ENCODE measurements at regions not wholly inside any gene's neighbourhood (a gene's known extent, or its start where the extent isn't known, plus 50 kb on each side); places are given as distances from the start of the nearest gene placed in this dataset.

GRCh38 chr10:111459967-111460366 lies 383.1 kb downstream of the ADRA2A start:
- no peaks in the 10 kb centered on the region for H3K27me3 Mint-ChIP-seq
- no peak overlapping the region for H3K4me3 Mint-ChIP-seq
- no peak overlapping the region for H3K27ac Mint-ChIP-seq
- H3K9me3 Mint-ChIP-seq = peaks cover 2% of the 10 kb centered on the region
- DNase-seq = no peak
- ChIA-PET POLR2A (no interaction called here), CTCF (no interaction called here)
- no peaks in the 10 kb centered on the region for H3K4me1 Mint-ChIP-seq
- H3K36me3 Mint-ChIP-seq (ENCODE audit: low read depth) = no peaks in the 10 kb centered on the region

GRCh38 chr10:111472445-111472844 lies 395.6 kb downstream of the ADRA2A start:
- Mint-ChIP-seq H3K27me3 (peaks cover 2% of the 10 kb centered on the region), H3K36me3 (ENCODE audit: low read depth) (no peaks in the 10 kb centered on the region), H3K27ac (no peak overlapping the region), H3K9me3 (no peaks in the 10 kb centered on the region), H3K4me1 (no peaks in the 10 kb centered on the region), H3K4me3 (no peak overlapping the region)
- CTCF ChIA-PET = interaction anchor here (0.6 kb wide), 1 partner anchor 118 kb away, joined by 3 read pairs; no protein-coding TSS in a partner anchor
- no peak for DNase-seq
- POLR2A ChIA-PET = no interaction called here

GRCh38 chr10:111473361-111473760 lies 396.5 kb downstream of the ADRA2A start:
- Mint-ChIP-seq H3K4me3 (no peak overlapping the region), H3K36me3 (ENCODE audit: low read depth) (no peaks in the 10 kb centered on the region), H3K27ac (no peak overlapping the region), H3K9me3 (no peaks in the 10 kb centered on the region), H3K4me1 (no peaks in the 10 kb centered on the region), H3K27me3 (peaks cover 2% of the 10 kb centered on the region)
- ChIA-PET CTCF (no interaction called here), POLR2A (no interaction called here)
- no peak for DNase-seq

- Mint-ChIP-seq H3K27me3 (no peaks in the 10 kb centered on the region), H3K4me3 (no peak overlapping the region), H3K27ac (no peak overlapping the region), H3K4me1 (no peaks in the 10 kb centered on the region), H3K36me3 (ENCODE audit: low read depth) (no peaks in the 10 kb centered on the region), H3K9me3 (no peaks in the 10 kb centered on the region)
- DNase-seq = no peak
- POLR2A ChIA-PET = no interaction called here
- CTCF ChIA-PET = no interaction called here
These were observed 398.0 kb downstream of the ADRA2A start for GRCh38 chr10:111474786-111475185.

GRCh38 chr10:111475720-111476119 lies 398.9 kb downstream of the ADRA2A start:
- no peaks in the 10 kb centered on the region for H3K36me3 Mint-ChIP-seq (ENCODE audit: low read depth)
- H3K9me3 Mint-ChIP-seq = no peaks in the 10 kb centered on the region
- no peak for DNase-seq
- no peak overlapping the region for H3K4me3 Mint-ChIP-seq
- H3K27me3 Mint-ChIP-seq = no peaks in the 10 kb centered on the region
- ChIA-PET CTCF (interaction anchor here (1.4 kb wide), 1 partner anchor 9 kb away, joined by 4 read pairs; no protein-coding TSS in a partner anchor), POLR2A (no interaction called here)
- no peaks in the 10 kb centered on the region for H3K4me1 Mint-ChIP-seq
- no peak overlapping the region for H3K27ac Mint-ChIP-seq

- Mint-ChIP-seq H3K36me3 (ENCODE audit: low read depth) (no peaks in the 10 kb centered on the region), H3K9me3 (no peaks in the 10 kb centered on the region), H3K4me1 (no peaks in the 10 kb centered on the region), H3K27me3 (no peaks in the 10 kb centered on the region), H3K27ac (no peak overlapping the region), H3K4me3 (no peak overlapping the region)
- CTCF ChIA-PET = no interaction called here
- no peak for DNase-seq
- POLR2A ChIA-PET = no interaction called here
These were observed 401.8 kb downstream of the ADRA2A start for GRCh38 chr10:111478651-111479050.

GRCh38 chr10:111479966-111480365 lies 403.1 kb downstream of the ADRA2A start:
- Mint-ChIP-seq H3K9me3 (no peaks in the 10 kb centered on the region), H3K36me3 (ENCODE audit: low read depth) (no peaks in the 10 kb centered on the region), H3K4me1 (no peaks in the 10 kb centered on the region), H3K4me3 (no peak overlapping the region), H3K27me3 (no peaks in the 10 kb centered on the region), H3K27ac (no peak overlapping the region)
- DNase-seq = no peak
- CTCF ChIA-PET = no interaction called here
- POLR2A ChIA-PET = no interaction called here

GRCh38 chr10:111481261-111481826 lies 404.5 kb downstream of the ADRA2A start:
- CTCF ChIA-PET = no interaction called here

GRCh38 chr10:111481866-111482265 lies 405.0 kb downstream of the ADRA2A start:
- no peak for DNase-seq
- H3K27me3 Mint-ChIP-seq = no peaks in the 10 kb centered on the region
- no peaks in the 10 kb centered on the region for H3K4me1 Mint-ChIP-seq
- no peak overlapping the region for H3K27ac Mint-ChIP-seq
- no peaks in the 10 kb centered on the region for H3K9me3 Mint-ChIP-seq
- H3K4me3 Mint-ChIP-seq = no peak overlapping the region
- POLR2A ChIA-PET = no interaction called here
- no peaks in the 10 kb centered on the region for H3K36me3 Mint-ChIP-seq (ENCODE audit: low read depth)
- CTCF ChIA-PET = no interaction called here

More at GRCh38 chr10:111481261-111481826, 404.5 kb downstream of the ADRA2A start:
- DNase-seq = no peak
- Mint-ChIP-seq H3K4me3 (no peak overlapping the region), H3K27me3 (no peaks in the 10 kb centered on the region), H3K27ac (no peak overlapping the region), H3K4me1 (no peaks in the 10 kb centered on the region), H3K9me3 (no peaks in the 10 kb centered on the region), H3K36me3 (ENCODE audit: low read depth) (no peaks in the 10 kb centered on the region)
- POLR2A ChIA-PET = no interaction called here

GRCh38 chr10:111482621-111483216 lies 405.9 kb downstream of the ADRA2A start:
- Mint-ChIP-seq H3K27me3 (no peaks in the 10 kb centered on the region), H3K27ac (no peak overlapping the region), H3K36me3 (ENCODE audit: low read depth) (no peaks in the 10 kb centered on the region), H3K4me1 (no peaks in the 10 kb centered on the region), H3K9me3 (no peaks in the 10 kb centered on the region), H3K4me3 (no peak overlapping the region)
- POLR2A ChIA-PET = no interaction called here
- CTCF ChIA-PET = no interaction called here
- DNase-seq = no peak

GRCh38 chr10:111485767-111486166 lies 408.9 kb downstream of the ADRA2A start:
- CTCF ChIA-PET = no interaction called here
- no peak overlapping the region for H3K4me3 Mint-ChIP-seq
- H3K27me3 Mint-ChIP-seq = no peaks in the 10 kb centered on the region
- H3K27ac Mint-ChIP-seq = no peak overlapping the region
- peaks cover 19% of the 10 kb centered on the region for H3K9me3 Mint-ChIP-seq
- H3K4me1 Mint-ChIP-seq = no peaks in the 10 kb centered on the region
- H3K36me3 Mint-ChIP-seq (ENCODE audit: low read depth) = no peaks in the 10 kb centered on the region
- no peak for DNase-seq
- POLR2A ChIA-PET = no interaction called here

- CTCF ChIA-PET = interaction anchor here (0.5 kb wide), 1 partner anchor 597 kb away, joined by 3 read pairs; no protein-coding TSS in a partner anchor
- H3K27ac Mint-ChIP-seq = no peak overlapping the region
- no peak overlapping the region for H3K4me3 Mint-ChIP-seq
- no peaks in the 10 kb centered on the region for H3K36me3 Mint-ChIP-seq (ENCODE audit: low read depth)
- DNase-seq = no peak
- peaks cover 22% of the 10 kb centered on the region for H3K9me3 Mint-ChIP-seq
- H3K4me1 Mint-ChIP-seq = no peaks in the 10 kb centered on the region
- H3K27me3 Mint-ChIP-seq = no peaks in the 10 kb centered on the region
- POLR2A ChIA-PET = no interaction called here
These were observed 409.5 kb downstream of the ADRA2A start for GRCh38 chr10:111486346-111486745.

GRCh38 chr10:111488668-111489067 lies 411.8 kb downstream of the ADRA2A start:
- Mint-ChIP-seq H3K4me3 (no peak overlapping the region), H3K36me3 (ENCODE audit: low read depth) (no peaks in the 10 kb centered on the region), H3K27me3 (no peaks in the 10 kb centered on the region), H3K27ac (no peak overlapping the region), H3K4me1 (no peaks in the 10 kb centered on the region), H3K9me3 (peaks cover 24% of the 10 kb centered on the region)
- POLR2A ChIA-PET = no interaction called here
- CTCF ChIA-PET = no interaction called here
- DNase-seq = no peak

- ChIA-PET CTCF (no interaction called here), POLR2A (no interaction called here)
- Mint-ChIP-seq H3K27me3 (no peaks in the 10 kb centered on the region), H3K9me3 (peaks cover 24% of the 10 kb centered on the region), H3K4me1 (no peaks in the 10 kb centered on the region), H3K4me3 (no peak overlapping the region), H3K36me3 (ENCODE audit: low read depth) (no peaks in the 10 kb centered on the region), H3K27ac (no peak overlapping the region)
- DNase-seq = no peak
These were observed 414.3 kb downstream of the ADRA2A start for GRCh38 chr10:111491154-111491553.
